Neuronal stem cell (in vitro differentiated cells): ENCODE measurements at regions not wholly inside any gene's neighbourhood (a gene's known extent, or its start where the extent isn't known, plus 50 kb on each side); places are given as distances from the start of the nearest gene placed in this dataset.

ENCODE experiments used
- DNase-seq: peaks from one replicate; pipeline ENCODE4 v3.0.0-alpha.2; 2013; ENCODE audit warnings: low spot score
- H2AFZ ChIP-seq: one replicate; pipeline ENCODE4 v1.6.1; 2013; ENCODE audit warnings: mild to moderate bottlenecking, low read length, inconsistent platforms
- H2AK5ac ChIP-seq: 2 replicates; pipeline ENCODE4 v1.6.1; 2013; ENCODE audit warnings: low read depth, mild to moderate bottlenecking, inconsistent platforms, low read length, moderate library complexity, mixed read lengths
- H2BK120ac ChIP-seq: 2 replicates; pipeline ENCODE4 v1.6.1; 2013; ENCODE audit warnings: low read depth, mild to moderate bottlenecking, inconsistent platforms, low read length, moderate library complexity, mixed read lengths
- H2BK12ac ChIP-seq: one replicate; pipeline ENCODE4 v1.6.1; 2013; ENCODE audit warnings: low read length, inconsistent platforms
- H2BK15ac ChIP-seq: 2 replicates; pipeline ENCODE4 v1.6.1; 2013; ENCODE audit warnings: mild to moderate bottlenecking, low read length, inconsistent platforms, mixed read lengths
- H2BK5ac ChIP-seq: one replicate; pipeline ENCODE4 v1.6.1; 2013; ENCODE audit warnings: inconsistent platforms, mild to moderate bottlenecking, low read length, moderate library complexity
- H3K14ac ChIP-seq: one replicate; pipeline ENCODE4 v1.6.1; 2013; ENCODE audit warnings: low read length, inconsistent platforms
- H3K18ac ChIP-seq: 2 replicates; pipeline ENCODE4 v1.6.1; 2013; ENCODE audit warnings: low read length, inconsistent platforms
- H3K23ac ChIP-seq: 2 replicates; pipeline ENCODE4 v1.6.1; 2013; ENCODE audit warnings: low read depth, mild to moderate bottlenecking, mixed read lengths, low read length, inconsistent platforms; ENCODE audit not compliant: poor library complexity
- H3K27ac ChIP-seq: replicated peaks from 3 replicates; pipeline ENCODE4 v1.5.1; 2013; ENCODE audit warnings: low read length, inconsistent platforms
- H3K27me3 ChIP-seq, 3 experiments: 2 replicates each; pipeline ENCODE4 v1.6.1; 2013; ENCODE audit warnings: low read length in 3 of 3, mild to moderate bottlenecking in 2 of 3, inconsistent platforms in 1 of 3, low read depth in 1 of 3, mixed read lengths in 1 of 3, moderate library complexity in 1 of 3; ENCODE audit not compliant: control insufficient read depth in 3 of 3, insufficient read depth in 3 of 3
- H3K36me3 ChIP-seq, 2 donors: replicated peaks in 1 of 2; 2 replicates each; pipeline ENCODE4 v1.6.1; 2013; ENCODE audit warnings: low read length in 2 of 2; ENCODE audit not compliant: control insufficient read depth in 2 of 2, insufficient read depth in 2 of 2
- H3K4ac ChIP-seq: 2 replicates; pipeline ENCODE4 v1.6.1; 2013; ENCODE audit warnings: inconsistent platforms, mild to moderate bottlenecking, low read length, moderate library complexity
- H3K4me1 ChIP-seq, 2 donors: 1 replicate in 1 of 2; 2 replicates in 1 of 2; pipeline ENCODE4 v1.6.1; 2013; ENCODE audit warnings: low read length in 2 of 2, low read depth in 1 of 2; ENCODE audit not compliant: control insufficient read depth in 2 of 2, insufficient read depth in 1 of 2
- H3K4me2 ChIP-seq: one replicate; pipeline ENCODE4 v1.6.1; 2013; ENCODE audit warnings: mild to moderate bottlenecking, low read length, inconsistent platforms; ENCODE audit not compliant: insufficient read depth, poor library complexity, severe bottlenecking
- H3K4me3 ChIP-seq, 2 donors: 2 replicates each; pipeline ENCODE4 v1.5.1; 2013; ENCODE audit warnings: low read length in 2 of 2, mild to moderate bottlenecking in 2 of 2, inconsistent platforms in 1 of 2, moderate library complexity in 1 of 2
- H3K79me1 ChIP-seq: one replicate; pipeline ENCODE4 v1.6.1; 2013; ENCODE audit warnings: low read depth, mild to moderate bottlenecking, inconsistent platforms, low read length, moderate library complexity
- H3K9ac ChIP-seq: one replicate; pipeline ENCODE4 v1.6.1; 2013; ENCODE audit warnings: mild to moderate bottlenecking, low read depth, low read length, inconsistent platforms; ENCODE audit not compliant: poor library complexity
- H3K9me3 ChIP-seq, 2 donors: replicated peaks in 1 of 2; 2 replicates each; pipeline versions ENCODE3 to v1.6.1; 2013; ENCODE audit warnings: low read length in 2 of 2, mild to moderate bottlenecking in 2 of 2, inconsistent platforms in 1 of 2, low read depth in 1 of 2, mixed read lengths in 1 of 2, moderate library complexity in 1 of 2; ENCODE audit not compliant: control insufficient read depth in 2 of 2, insufficient read depth in 1 of 2
- H4K8ac ChIP-seq: one replicate; pipeline ENCODE4 v1.6.1; 2013; ENCODE audit warnings: low read depth, mild to moderate bottlenecking, inconsistent platforms, low read length, moderate library complexity
- H4K91ac ChIP-seq: one replicate; pipeline ENCODE4 v1.6.1; 2013; ENCODE audit warnings: low read length, low read depth, mild to moderate bottlenecking, inconsistent platforms; ENCODE audit not compliant: poor library complexity
- WGBS, 2 donors: extraction: QIAGEN DNeasy Blood & Tissue Kit; methylation state at CpG; one replicate each; pipeline ENCODE4 v1.1.7; 2013; ENCODE audit warnings: missing lambda C conversion rate in 2 of 2, mixed read lengths in 1 of 2; ENCODE audit not compliant: insufficient read length in 2 of 2, insufficient replicate concordance in 1 of 2; ENCODE audit errors: extremely low coverage in 2 of 2; 5-methylcytosine and 5-hydroxymethylcytosine counted together

GRCh38 chr16:5966004-5966403 lies 868.4 kb upstream of the EEF2KMT start:
- Histone ChIP-seq H3K79me1 (no peaks in the 10 kb centered on the region), H3K27me3 (no peaks in the 10 kb centered on the region), H2BK12ac (no peak overlapping the region), H2AK5ac (no peak overlapping the region), H3K4ac (no peak overlapping the region), H3K23ac (no peak overlapping the region), H3K4me3 (no peak overlapping the region), H2BK120ac (no peak overlapping the region), H3K14ac (no peak overlapping the region), H4K8ac (no peak overlapping the region), H3K18ac (no peak overlapping the region), H2BK5ac (no peak overlapping the region), H3K4me1 (no peaks in the 10 kb centered on the region), H3K9ac (no peak overlapping the region), H3K4me2 (no peak overlapping the region), H4K91ac (no peak overlapping the region), H2BK15ac (no peak overlapping the region), H3K9me3 (peaks cover 0 to 2% of the 10 kb centered on the region in 2 donors), H2AFZ (no peak overlapping the region), H3K27ac (no peak overlapping the region), H3K36me3 (no peaks in the 10 kb centered on the region)
- DNase-seq: no peak
- WGBS, 2 donors: no CpG with 5 or more reads among the region's 7 CpGs

- no peak overlapping the region for H4K8ac ChIP-seq
- no peak overlapping the region for H2BK120ac ChIP-seq
- H3K4me1 ChIP-seq: no peaks in the 10 kb centered on the region
- H4K91ac ChIP-seq: no peak overlapping the region
- H3K4me2 ChIP-seq: no peak overlapping the region
- H2BK5ac ChIP-seq: no peak overlapping the region
- no peaks in the 10 kb centered on the region for H3K27me3 ChIP-seq
- DNase-seq: no peak
- H3K79me1 ChIP-seq: no peaks in the 10 kb centered on the region
- H2AFZ ChIP-seq: no peak overlapping the region
- H3K27ac ChIP-seq: no peak overlapping the region
- no peaks in the 10 kb centered on the region for H3K36me3 ChIP-seq
- H2AK5ac ChIP-seq: no peak overlapping the region
- H3K4ac ChIP-seq: no peak overlapping the region
- no peak overlapping the region for H3K9ac ChIP-seq
- H3K9me3 ChIP-seq: peaks cover 0 to 2% of the 10 kb centered on the region in 2 donors
- no peak overlapping the region for H3K4me3 ChIP-seq
- no CpG with 5 or more reads among the region's 3 CpGs for WGBS, 2 donors
- H3K18ac ChIP-seq: no peak overlapping the region
- no peak overlapping the region for H2BK15ac ChIP-seq
- no peak overlapping the region for H3K14ac ChIP-seq
- H2BK12ac ChIP-seq: no peak overlapping the region
- no peak overlapping the region for H3K23ac ChIP-seq
These were observed 867.7 kb upstream of the EEF2KMT start for GRCh38 chr16:5965321-5965720.

GRCh38 chr16:5951486-5951885 lies 853.9 kb upstream of the EEF2KMT start:
- no peak overlapping the region for H2BK120ac ChIP-seq
- H2BK15ac ChIP-seq: no peak overlapping the region
- no peak overlapping the region for H3K18ac ChIP-seq
- WGBS, 2 donors: no CpG with 5 or more reads among the region's 5 CpGs
- no peaks in the 10 kb centered on the region for H3K79me1 ChIP-seq
- H3K9ac ChIP-seq: no peak overlapping the region
- H3K14ac ChIP-seq: no peak overlapping the region
- no peak overlapping the region for H3K23ac ChIP-seq
- H3K4me2 ChIP-seq: no peak overlapping the region
- no peak overlapping the region for H4K91ac ChIP-seq
- no peak overlapping the region for H2AK5ac ChIP-seq
- no peaks in the 10 kb centered on the region for H3K27me3 ChIP-seq
- DNase-seq: no peak
- no peaks in the 10 kb centered on the region for H3K4me1 ChIP-seq
- no peak overlapping the region for H2BK5ac ChIP-seq
- H3K36me3 ChIP-seq: no peaks in the 10 kb centered on the region
- H3K4ac ChIP-seq: no peak overlapping the region
- no peak overlapping the region for H3K27ac ChIP-seq
- no peak overlapping the region for H4K8ac ChIP-seq
- H3K9me3 ChIP-seq: no peaks in the 10 kb centered on the region
- no peak overlapping the region for H3K4me3 ChIP-seq
- H2AFZ ChIP-seq: no peak overlapping the region
- H2BK12ac ChIP-seq: no peak overlapping the region

GRCh38 chr16:5944971-5945370 lies 847.4 kb upstream of the EEF2KMT start:
- WGBS, 2 donors: no CpG with 5 or more reads among the region's 4 CpGs
- Histone ChIP-seq H4K91ac (no peak overlapping the region), H2BK5ac (no peak overlapping the region), H3K27me3 (no peaks in the 10 kb centered on the region), H3K4me2 (no peak overlapping the region), H4K8ac (no peak overlapping the region), H3K9ac (no peak overlapping the region), H3K23ac (no peak overlapping the region), H3K4me3 (no peak overlapping the region), H3K9me3 (no peaks in the 10 kb centered on the region), H3K14ac (no peak overlapping the region), H2BK120ac (no peak overlapping the region), H3K18ac (no peak overlapping the region), H2AFZ (no peak overlapping the region), H3K4me1 (no peaks in the 10 kb centered on the region), H3K27ac (no peak overlapping the region), H2AK5ac (no peak overlapping the region), H2BK12ac (no peak overlapping the region), H2BK15ac (no peak overlapping the region), H3K4ac (no peak overlapping the region), H3K36me3 (no peaks in the 10 kb centered on the region), H3K79me1 (no peaks in the 10 kb centered on the region)
- no peak for DNase-seq
